Hepatocyte (in vitro differentiated cells): ENCODE measurements at regions not wholly inside any gene's neighbourhood (a gene's known extent, or its start where the extent isn't known, plus 50 kb on each side); places are given as distances from the start of the nearest gene placed in this dataset.

Experiments
- EZH2phosphoT487 ChIP-seq: fragments of 200-600 bp; sonication (generic); IDR thresholded peaks from one replicate; pipeline ENCODE4 v1.6.1; 2018; ENCODE audit warnings: antibody characterized with exemption, mild to moderate bottlenecking, low read depth, moderate library complexity; ENCODE audit not compliant: unreplicated experiment, severe bottlenecking
- TF ChIP-seq, protein P1 (sequence below): fragments of 200-600 bp; sonication (generic); IDR thresholded peaks from 2 replicates; pipeline ENCODE4 v1.5.1; 2016; ENCODE audit warnings: antibody characterized with exemption, mild to moderate bottlenecking; ENCODE audit not compliant: poor library complexity

DNA sequence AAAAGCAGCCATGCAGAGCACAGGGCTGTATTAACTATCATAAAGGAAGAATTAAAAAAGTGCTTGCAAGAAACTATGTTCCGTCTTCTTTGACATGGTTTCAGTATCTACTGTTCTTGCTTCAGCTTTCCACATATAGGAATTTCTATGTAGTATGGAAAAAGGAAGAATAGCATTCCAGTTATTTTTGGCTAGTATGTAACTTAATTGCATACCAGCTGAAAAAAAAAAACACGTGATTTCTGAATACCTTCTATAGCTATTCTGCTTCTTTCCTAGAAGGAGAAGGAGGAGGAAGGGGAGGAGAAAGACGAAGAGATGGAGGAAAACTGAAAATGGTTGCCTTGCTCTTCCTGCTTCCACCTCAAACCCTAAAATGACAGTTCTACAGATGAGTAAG lies 619.0 kb downstream of the KCTD12 start:
- TF ChIP-seq EZH2phosphoT487, result no peak
- TF ChIP-seq, protein P1, sequence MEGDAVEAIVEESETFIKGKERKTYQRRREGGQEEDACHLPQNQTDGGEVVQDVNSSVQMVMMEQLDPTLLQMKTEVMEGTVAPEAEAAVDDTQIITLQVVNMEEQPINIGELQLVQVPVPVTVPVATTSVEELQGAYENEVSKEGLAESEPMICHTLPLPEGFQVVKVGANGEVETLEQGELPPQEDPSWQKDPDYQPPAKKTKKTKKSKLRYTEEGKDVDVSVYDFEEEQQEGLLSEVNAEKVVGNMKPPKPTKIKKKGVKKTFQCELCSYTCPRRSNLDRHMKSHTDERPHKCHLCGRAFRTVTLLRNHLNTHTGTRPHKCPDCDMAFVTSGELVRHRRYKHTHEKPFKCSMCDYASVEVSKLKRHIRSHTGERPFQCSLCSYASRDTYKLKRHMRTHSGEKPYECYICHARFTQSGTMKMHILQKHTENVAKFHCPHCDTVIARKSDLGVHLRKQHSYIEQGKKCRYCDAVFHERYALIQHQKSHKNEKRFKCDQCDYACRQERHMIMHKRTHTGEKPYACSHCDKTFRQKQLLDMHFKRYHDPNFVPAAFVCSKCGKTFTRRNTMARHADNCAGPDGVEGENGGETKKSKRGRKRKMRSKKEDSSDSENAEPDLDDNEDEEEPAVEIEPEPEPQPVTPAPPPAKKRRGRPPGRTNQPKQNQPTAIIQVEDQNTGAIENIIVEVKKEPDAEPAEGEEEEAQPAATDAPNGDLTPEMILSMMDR, result no peak
